C4-2B (cell line): ENCODE measurements at regions not wholly inside any gene's neighbourhood (a gene's known extent, or its start where the extent isn't known, plus 50 kb on each side); places are given as distances from the start of the nearest gene placed in this dataset.

Experiments
- ZFX ChIP-seq: fragments of 450-650 bp; IDR thresholded peaks from 2 replicates; pipeline ENCODE4 v1.6.1; 2017
- TF ChIP-seq, protein P1 (sequence below): fragments of 450-650 bp; conservative IDR thresholded peaks from 2 replicates; pipeline ENCODE4 v1.5.1; 2017; ENCODE audit warnings: mild to moderate bottlenecking

DNA sequence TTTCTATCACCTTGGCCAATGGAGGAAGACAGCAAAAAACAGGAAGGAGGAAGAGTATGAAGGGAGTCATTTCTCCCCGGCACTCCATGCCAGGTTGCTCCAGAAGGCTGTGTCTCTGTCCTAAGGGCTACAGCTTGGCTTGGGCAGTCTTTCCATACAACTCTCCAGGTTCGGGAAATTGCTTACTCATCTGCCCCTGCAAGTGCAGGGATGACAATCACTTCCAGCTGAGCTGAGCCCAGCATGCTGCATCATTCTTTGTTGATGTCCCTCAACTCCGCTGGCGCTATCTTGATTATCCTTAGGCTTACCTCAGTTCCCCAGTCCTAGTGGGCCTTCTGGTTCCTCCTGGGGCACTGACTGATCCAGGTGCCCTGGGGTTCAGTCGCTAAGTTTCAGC is 86.9 kb upstream of the COPS8 start:
- no peak for TF ChIP-seq ZFX
- TF ChIP-seq, protein P1, sequence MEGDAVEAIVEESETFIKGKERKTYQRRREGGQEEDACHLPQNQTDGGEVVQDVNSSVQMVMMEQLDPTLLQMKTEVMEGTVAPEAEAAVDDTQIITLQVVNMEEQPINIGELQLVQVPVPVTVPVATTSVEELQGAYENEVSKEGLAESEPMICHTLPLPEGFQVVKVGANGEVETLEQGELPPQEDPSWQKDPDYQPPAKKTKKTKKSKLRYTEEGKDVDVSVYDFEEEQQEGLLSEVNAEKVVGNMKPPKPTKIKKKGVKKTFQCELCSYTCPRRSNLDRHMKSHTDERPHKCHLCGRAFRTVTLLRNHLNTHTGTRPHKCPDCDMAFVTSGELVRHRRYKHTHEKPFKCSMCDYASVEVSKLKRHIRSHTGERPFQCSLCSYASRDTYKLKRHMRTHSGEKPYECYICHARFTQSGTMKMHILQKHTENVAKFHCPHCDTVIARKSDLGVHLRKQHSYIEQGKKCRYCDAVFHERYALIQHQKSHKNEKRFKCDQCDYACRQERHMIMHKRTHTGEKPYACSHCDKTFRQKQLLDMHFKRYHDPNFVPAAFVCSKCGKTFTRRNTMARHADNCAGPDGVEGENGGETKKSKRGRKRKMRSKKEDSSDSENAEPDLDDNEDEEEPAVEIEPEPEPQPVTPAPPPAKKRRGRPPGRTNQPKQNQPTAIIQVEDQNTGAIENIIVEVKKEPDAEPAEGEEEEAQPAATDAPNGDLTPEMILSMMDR = no peak
